HK-2 (cell line): ENCODE measurements at regions not wholly inside any gene's neighbourhood (a gene's known extent, or its start where the extent isn't known, plus 50 kb on each side); places are given as distances from the start of the nearest gene placed in this dataset.
A peak's percentile ranks its signal among the peaks of the same experiment; 100 is the strongest.
"Not testable (repeated sequence)": the region's sequence is repeated elsewhere in the genome, so short reads cannot be mapped to it uniquely, and the experiment has no call there.

ENCODE experiments used
- DNase-seq: peaks from one replicate; pipeline ENCODE4 v3.0.0-alpha.2; 2018; ENCODE audit not compliant: unreplicated experiment

DNA sequence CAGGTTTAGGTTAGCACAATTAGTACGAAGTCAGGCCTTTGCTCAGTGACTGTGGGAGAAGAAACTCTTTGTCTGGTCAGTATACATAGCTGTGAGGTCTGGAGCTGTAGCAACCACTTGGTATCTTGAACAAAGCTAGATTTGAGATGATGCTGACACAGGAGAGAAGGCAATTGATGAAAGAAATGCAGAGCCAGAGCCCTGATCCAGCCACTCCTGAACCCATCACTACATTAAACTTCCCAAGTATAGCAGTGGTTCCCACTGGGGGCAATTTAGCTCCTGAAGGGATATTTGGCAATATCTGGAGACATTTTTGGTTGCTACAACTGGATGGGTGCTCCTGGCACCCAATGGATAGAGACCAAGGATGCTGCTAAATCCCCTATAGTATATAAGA, 143.9 kb upstream of the SPRED2 start:
- no peak for DNase-seq

DNA sequence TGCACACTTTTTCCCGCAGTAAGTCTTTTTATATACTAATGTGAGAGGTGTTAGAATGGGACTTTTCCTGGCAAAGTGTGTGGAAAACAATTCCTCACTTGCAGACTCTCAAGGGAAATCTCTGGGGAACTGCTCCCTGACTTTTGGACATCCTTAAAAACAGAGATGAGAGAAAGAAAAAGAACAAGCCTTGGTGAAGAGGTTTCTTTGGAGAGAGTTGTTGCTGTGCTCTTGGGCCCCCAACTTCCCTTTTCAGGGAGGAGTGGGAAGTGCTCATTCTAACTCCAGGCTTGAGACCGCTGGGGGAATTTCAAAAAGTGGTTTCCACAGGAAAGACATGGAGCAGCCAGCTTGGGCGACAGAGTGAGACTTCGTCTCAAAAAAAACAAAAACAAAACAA, 142.6 kb upstream of the SPRED2 start:
- DNase-seq: no peak

DNA sequence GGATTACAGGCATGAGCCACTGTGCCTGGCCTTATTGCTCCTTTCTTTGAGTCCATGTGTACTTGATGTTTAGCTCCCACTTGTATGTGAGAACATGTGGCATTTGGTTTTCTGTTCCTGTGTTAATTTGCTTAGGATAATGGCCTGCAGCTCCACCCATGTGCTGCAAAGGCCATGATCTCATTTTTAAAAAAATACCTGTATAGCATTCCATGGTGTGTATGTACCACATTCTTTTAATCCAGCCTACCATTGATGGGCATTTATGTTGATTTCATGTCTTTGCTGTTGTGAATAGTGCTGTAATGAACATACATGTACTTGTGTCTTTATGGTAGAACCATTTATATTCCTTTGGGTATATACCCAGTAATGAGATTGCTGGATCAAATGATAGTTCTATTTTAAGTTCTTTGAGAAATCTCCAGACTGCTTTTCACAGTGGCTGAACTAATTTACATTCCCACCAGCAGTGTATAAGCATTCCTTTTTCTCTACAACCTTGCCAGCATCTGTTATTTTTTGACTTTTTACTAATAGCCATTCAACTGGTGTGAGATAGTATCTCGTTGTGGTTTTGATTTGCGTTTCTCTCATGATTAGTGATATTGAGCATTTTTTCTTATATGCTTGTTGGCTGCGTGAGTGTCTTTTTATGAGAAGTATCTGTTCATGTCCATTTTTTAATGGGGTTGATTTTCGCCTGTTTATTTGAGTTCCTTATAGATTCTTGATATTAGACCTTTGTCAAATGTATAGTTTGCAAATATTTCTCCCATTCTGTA, 136.4 kb upstream of the SPRED2 start:
- DNase-seq: not testable (repeated sequence)

DNA sequence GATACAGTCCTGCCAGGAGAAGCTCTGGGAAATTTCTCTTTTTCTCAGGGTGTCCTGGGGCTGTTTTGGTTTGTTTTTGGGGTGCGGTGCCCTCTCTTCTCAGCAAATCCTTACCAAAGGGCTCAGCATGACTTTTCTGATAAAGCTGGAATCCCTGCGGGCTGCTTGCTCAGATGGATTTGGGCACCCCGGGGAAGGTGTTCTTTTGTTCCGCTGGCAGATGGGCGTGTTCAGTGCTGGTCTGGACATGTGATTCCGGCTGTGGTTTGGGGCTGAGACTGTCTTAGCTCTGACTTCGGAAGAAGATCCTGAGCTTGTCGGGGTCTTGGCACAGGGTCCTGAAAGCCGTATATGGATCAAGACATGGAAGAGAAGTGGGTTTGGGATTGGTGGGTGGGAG, 134.2 kb upstream of the SPRED2 start:
- DNase-seq: no peak

DNA sequence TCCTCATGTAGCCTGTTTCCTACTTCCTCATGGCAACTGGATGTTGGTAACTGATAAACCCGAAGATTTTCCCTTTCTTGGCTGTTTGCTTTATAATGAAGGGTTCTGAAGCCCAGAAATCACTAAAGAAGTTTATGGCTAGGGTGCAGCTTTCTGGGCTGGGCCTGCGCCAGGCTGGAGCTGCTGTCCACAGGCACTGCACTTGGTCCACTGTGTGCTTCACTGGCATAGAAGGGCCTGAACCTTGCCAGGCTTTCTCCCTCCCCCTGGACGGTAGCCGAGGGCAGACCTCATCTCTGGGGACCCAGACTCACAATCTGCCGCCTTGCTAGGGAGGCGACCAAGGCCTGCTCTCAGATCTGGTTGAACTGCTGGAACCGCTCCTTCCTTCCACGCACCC, 133.3 kb upstream of the SPRED2 start:
- DNase-seq: no peak

DNA sequence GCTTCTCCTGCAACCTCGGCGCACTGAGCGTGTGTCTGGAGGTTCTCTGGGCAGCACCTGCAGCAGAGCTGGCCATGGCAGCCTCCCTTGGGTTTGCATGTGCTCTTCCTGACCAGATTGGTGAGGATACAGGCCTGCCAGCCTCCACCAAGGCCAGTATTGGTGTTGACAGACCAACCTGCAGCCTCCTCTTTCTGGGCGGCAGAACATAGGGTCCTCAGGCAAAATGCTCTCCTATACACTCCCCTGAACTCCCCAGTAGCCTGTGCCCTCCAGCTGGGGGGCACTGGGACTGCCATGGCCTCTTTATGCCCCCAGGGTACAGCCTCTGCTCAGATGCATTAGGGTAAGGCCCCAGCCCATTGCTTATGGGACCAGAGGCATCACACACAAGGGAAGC, 131.9 kb upstream of the SPRED2 start:
- no peak for DNase-seq

DNA sequence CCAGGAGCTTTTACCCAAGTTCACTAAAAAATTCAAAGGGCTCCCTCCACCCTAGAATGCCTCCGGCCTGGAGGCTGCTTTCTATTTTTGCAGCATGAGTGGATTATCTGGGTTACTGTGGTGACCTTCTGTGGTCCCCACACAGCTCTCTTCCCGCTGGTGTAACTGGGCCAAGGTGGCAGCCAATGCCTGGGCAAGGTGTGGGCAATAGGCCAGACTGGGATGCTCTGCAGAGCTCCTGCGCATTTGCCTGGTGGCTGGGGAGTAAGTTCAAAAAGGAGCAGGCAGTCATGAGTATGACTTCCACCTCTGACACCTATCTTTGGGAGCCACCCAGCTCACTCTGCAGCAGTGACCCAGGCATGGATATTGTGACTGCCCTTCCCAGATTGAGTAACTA, 130.5 kb upstream of the SPRED2 start:
- no peak for DNase-seq

DNA sequence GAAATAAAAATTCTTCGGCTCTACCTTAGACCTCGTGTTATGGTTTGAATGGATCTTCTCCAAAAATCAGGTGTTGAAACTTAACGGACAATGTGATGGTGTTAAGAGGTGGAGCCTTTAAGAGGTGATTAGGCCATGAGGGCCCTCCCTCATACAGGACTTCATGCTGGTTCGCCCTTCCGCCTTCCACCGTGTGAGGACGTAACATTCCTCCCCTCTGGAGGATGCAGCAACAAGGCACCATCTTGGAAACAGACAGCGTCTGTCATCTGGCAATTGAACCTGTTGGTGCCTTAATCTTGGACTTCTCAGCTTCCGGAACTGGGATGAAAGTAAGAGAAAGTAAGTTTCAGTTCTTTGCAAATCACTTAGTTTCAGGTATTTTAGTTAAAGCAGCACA, 126.3 kb upstream of the SPRED2 start:
- DNase-seq: no peak

DNA sequence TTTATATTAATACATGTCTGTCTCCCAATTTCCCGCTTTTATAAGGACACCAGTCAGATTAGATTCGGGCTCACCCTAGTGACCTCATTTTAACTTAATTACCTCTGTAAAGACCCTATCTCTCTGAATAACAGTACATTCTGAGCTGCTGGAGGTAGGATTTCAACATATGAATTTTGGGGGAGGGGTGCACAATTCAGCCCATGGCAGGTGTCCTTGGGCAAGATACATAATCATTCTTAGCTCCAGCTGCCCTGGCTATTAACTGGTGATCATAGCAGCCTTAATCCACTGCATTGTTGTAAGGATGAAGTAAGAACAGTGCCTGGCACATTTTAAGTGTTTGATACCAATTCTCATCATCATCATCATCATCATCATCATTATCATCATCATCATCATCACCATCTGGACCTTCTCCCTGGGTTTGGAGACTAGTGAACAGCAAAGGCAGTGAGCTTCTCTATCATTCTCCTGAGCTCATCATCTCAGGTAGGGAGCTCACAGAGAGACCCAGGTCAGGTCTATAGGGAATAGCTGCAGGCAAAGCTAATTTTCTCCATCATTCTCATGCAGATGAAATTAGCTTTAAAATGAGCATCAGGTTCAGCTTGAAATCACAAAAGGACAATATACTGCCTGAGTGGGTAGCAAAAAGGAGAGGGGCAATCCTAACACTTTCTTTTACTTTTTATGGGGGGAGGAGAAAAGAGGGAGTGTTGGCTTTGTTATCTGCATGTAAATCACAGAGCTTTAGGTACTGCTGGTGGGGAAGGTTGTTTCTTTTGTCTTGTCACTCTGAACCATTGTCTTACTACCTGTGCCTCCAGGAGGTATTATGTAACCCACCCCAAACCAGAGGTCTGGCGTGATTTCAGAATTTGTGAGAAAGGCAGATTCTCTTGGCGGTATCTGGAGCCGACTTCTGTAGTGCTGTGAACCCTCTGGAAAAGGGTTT, 125.5 kb upstream of the SPRED2 start:
- DNase-seq: no peak

DNA sequence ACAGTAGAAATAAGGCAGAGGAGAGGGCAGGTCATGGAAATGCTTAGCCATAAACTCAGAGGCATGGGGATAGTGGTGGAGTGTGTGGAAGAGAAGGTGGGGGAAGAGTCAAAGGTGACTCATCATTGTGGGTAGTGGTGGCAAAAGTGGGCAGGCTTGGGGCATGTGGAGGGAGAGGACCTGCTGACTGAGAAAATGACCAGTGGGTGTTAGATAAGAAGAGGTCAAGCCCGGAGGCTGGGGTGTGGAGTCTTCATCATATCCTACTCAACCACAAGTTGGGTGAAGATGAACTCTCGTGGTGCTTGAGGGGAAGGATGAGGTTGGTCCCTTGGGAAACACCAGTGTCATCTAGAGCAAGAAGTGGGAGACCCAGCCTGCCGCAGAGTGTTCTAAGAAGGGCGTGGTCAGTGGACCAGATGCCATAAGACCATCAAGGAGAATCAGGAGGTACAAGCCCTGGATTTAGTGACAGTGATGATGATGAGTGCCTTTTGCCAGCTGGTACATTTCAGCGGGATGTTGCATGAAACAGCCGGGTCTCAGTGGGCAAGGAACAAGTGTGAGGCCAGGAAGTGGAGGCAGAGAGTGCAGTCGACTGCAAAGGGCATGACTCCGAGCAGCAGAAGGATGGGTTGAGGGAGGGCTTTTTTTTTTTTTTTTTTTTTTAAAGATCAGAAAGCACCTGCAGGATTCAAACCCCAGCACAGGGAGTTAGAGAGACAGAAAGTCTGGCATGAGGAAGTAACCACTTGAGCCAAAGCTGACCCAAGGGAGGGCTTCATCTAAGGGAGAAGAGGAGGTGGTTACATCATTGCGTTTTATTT, 122.6 kb upstream of the SPRED2 start:
- peak; percentile 66 for DNase-seq

DNA sequence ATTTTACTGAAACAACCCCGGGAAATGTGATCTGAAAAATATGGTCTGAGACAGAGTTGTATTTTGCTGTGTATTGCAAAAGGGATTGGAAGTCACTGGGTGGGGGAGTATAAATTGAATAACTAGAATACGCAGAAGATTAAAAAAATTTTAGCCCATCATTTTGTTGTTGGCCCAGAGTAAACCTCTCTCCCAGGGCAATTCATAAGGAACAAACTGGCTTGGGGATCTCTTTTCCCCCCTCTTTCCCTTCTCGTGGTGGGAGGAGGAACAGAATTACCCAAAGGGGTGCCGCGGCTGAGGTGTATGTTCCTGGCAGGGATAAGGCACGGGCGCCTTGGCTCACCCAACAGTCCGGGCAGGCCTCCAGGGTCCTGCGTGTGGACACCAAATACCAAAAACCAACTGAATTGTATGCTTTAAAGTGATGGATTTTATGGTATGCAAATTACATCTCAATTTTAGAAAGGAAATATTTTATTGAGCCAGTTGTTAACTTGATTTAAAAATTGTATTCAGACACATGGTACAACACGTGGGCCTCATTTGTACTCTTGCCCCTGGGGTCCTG, 121.2 kb upstream of the SPRED2 start:
- no peak for DNase-seq

DNA sequence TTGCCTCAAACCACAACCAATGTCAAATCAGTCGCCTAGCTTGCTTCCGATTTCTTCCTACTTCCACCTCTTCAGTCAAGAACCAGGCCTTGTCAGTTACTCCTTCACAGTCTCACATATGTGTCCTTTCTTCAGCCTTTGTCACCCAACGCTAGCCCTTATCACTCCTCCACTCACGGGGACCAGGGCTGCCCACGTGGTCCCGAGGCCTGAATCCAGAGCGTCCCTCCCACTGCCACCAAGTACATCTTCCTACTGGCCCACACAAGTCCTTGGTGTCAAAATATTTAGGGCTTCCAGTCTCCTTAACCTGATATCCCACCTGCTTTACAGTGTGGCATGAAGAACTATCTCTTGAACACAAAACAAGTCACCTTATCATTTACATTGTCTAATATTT, 119.1 kb upstream of the SPRED2 start:
- no peak for DNase-seq

DNA sequence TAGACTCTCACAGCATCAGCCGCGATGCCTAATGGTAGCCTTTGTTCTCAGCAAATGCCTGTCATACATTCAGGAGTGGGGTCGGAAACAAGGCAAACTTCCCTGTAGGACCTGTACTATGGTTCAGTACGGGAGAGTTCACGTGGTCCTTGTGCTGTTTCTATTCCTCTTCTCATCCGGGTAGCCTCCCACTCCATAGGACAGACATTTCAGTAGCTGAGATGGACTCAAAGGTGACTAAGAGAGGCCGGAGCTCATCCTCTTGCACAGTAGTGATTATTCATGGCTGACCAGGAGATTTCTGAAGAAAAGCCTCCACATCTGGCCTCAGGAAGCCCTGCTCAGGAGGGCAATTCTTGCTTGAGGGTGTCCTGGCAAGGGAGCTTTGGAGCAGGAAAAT, 117.8 kb upstream of the SPRED2 start:
- no peak for DNase-seq

DNA sequence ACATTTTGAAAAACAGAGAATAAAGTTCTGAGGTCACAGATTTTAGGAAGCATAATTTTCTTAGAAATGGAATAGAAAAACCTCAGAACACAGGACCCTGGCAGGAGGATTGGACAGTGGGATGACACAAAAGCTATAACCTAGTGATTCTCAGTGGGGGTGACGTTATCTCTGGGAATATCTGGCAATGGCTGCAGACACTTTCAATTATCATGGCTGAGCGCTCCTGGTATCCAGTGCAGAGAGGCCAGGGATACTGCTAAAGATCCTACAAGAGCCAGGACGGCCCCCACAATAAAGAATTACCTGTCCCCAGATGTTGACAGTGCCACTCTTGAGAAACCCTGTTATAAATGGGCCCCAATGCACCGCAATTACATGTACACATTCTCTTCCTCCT, 117.2 kb upstream of the SPRED2 start:
- DNase-seq: no peak

DNA sequence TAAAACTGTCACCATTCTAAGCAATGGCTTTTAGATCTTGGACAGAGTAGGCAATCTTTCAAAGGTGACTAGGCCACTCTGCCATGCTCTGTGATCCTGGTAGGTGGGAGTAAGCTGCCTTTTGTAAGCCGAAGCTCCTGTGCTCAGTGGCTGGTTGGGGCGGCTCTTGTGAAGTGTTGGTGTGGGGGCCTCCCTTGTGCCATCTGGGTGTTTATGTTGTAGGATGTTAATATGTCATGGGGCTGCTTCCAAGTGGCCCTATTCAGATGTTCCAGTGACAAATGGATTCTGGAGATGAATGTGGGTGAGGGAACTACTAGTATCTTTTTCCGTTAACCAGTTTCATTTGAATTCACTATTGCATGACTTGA, 116.8 kb upstream of the SPRED2 start:
- DNase-seq: no peak

DNA sequence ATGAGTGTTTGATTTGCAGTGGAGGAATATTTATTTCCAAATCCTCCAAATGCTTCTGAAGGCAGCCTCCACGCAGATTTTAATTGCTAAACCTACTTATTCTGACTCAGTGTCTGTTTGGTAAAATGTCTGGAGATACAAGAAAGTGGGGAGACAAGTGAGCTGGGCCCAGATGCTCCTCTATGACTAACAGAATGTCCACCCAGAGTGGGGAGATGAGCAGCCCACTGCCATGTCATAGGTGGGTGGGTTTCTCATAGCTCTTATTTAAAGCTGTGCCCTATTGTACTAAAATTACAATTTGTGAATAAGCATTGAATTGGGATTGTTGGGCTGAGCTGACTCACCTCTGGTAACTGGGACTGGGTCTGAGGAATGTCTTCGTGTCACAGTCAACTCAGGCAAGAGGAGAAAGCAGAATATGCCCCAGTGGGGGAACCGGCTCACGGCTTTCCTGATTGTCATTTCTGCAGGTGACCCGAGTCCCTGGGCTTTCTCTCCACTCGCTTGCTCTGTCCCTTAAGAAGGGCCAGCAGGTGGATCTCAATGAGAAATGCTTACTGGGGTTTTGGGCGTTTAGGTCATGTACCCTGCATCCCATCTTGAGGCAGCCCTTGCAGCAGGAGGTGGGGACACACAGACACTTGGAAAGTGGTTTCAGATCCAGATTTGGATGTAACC, 116.3 kb upstream of the SPRED2 start:
- DNase-seq: no peak

DNA sequence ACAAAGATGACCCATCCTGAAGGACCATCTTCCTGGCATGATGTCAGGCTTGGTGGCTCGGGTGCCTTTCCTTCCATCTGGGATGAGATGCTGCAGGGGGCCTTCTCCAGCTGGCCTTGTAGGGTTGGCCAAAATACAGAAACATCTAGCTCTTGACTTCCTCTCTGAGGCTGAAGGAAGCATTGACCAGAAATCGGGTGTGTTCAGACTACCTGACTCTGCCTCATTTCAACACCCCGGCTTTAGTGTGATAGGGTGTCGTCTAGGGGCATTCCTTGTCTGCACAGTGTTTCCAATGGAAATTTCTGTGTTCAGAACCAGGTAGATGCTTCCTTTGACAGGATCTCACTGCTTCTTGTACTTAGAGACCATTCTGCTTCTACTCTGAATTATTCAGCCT, 115.7 kb upstream of the SPRED2 start:
- DNase-seq: no peak

DNA sequence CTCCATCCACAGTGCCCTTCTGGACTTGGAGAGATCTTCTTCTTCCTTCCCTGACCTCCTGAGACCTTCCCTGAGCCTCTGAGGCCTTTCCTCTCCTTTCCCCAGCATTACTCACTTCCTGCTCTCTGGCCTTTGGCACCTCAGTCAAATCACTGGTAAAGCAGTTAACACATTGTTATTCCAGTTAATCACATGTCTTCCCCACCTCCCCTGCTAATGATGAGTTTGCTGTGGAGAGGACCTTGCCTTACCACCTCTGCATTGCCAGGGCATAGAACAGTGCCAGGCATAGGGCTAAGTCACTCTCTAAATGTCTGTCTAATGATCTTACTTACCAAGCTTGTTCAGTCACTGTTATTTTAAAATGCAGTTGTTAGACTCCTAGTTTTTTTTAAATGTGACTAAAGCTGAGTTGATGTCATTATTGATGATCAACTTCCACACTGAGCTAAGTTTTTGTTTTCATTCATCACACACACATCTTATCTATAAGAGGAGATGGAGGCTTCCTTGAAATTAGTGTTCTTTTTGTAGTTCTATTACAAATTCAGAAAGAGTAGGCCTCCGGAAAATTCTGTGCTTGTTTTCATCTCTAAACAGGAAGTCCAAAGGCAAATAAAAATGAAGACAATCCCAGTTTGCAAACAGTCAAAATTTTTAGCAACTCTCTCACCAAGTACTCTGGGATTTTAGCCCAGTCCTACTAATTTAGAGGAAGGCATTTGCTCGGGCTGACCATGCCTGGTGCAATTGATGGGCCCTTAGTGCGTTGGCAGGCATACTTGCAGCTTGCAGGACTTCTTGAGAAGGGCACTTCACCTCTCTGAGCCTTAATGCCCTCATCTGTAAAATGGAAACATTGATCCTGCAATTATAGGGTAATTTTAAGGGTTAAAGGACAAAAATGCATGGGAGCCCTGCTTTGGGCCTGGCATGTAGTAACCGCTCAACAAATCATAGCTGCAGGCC, 113.7 kb upstream of the SPRED2 start:
- peak; percentile 48 for DNase-seq

DNA sequence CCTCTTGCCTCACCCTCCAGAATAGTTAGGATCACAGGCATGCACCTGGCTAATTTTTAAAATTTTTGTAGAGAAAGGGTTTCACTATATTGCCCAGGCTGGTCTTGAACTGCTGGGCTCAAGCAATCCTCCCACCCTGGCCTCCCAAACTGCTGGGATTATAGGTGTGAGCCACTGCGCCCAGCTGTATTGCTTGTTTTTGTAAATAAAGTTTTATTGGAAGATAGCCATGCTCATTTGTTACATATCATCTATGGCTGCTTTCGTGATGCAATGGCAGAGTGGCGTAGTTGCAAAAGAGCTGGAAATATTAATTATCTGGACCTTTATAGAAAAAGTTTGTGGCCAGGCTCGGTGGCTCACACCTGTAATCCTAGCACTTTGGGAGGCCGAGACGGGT, 109.4 kb upstream of the SPRED2 start:
- DNase-seq: no peak

DNA sequence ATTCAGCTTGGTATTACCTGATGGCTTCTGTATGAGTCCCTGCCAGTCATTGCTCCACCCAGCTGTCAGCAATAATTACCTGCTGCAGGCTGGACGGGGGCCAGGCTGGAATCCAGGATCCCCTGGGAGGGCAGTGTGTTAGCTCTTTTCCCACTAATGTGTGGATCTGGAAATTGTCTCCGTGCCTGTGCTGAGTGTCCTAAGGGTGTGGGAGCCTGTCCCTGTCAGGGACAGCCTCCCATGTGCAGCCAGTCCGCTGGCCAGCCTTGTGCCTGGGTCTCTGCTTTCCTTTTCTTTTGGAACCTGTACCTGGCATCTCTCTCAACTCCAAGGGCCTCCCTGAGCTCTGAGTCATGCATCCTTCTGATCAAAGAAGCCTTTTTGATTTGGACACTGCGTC, 107.2 kb upstream of the SPRED2 start:
- no peak for DNase-seq
